CMK (cell line): ENCODE measurements at regions not wholly inside any gene's neighbourhood (a gene's known extent, or its start where the extent isn't known, plus 50 kb on each side); places are given as distances from the start of the nearest gene placed in this dataset.

ENCODE experiments used
- DNase-seq: peaks from one replicate; pipeline ENCODE4 v3.0.0-alpha.2; 2010; ENCODE audit warnings: low read depth

DNA sequence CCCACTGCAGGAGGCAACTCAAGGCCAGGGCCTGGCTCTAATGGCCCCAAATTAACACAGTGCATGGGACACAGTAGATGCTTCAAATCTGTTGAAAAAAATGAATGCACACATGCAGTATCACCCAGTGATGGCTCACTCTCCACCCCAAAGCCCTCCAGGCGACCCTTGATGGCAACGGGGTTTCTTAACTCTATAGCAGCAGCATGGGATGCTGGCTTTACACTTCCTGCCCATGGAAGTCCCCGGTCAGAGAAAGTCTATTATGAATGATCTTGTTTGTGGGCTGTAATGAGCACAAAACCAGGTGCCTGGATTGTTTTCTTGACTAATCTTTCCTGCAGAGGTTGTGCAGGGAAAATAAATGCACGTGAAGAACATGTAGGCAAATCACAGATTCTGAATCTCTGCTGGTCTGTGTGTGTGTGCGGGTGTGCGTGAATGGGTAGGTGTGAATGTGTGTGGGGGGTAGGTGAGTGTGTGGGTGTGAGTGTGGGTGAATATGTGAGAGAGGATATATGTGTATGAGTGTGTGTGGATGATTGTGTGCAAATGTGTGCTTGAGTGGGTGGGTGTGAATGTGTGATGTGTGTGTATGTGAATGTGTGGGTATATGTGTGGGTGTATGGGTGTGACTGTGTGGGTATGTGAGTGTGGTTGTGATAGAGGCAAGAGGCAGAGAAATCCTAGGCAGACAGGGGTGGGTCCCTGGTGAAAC, 60.1 kb upstream of the MLN start:
- no peak for DNase-seq

DNA sequence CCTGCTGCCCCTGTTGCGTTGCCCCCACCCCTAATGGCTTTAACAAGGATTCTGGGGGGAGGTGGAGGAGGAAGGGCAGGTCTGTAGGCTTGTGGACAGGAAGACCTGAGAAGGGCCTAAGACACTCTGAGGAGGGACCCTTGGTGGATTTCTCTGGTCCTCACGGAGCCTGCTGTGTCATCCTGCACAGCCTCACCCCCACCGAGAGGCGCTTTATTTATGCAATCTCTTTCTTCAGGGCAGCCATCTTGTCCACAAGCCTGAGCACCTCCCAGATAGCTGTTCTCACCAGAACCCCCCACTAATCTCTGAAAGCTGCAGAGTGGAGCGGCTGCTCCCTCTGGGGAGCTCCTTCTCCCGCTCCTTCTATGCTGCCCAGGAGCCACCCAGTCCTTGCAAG, 59.3 kb upstream of the MLN start:
- no peak for DNase-seq

DNA sequence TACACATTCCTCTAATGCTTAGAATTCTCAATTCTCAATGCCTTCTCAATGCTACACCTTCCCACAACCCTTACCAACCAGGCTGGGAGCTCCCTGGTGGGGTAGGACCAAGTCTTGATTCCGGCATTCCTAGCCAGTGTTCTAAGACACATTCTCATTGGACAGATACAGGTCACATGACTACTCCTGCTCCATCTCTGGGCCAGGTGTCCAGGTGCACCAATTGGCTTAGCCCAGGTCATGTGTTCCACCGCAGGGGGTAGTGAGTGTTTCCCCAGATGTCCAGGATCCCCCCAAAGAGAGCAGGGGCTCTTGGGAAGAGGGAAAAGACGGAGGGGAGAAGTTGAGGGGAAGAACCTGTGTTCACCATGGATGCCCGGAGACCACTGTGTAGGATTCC, 58.7 kb upstream of the MLN start:
- DNase-seq, result no peak

DNA sequence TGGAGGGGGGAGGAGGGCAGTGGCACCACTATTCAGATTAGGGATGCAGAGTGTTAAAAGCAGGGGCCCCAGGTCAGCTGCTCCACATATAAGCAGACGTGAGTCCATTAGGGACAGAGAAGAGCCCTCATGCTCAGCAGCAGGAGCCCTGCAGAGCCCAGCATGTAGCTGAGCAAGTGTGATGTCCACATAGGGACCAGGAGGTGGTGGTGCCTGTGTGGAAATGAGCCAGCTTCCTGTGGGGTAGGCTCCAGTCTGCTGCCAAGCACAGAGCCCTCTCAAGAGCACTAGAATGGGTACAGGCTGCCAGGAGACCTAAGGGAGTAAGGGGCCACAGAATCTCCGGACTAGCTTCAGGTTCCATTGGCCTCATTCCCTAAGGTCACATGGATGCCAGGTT, 57.9 kb upstream of the MLN start:
- no peak for DNase-seq

DNA sequence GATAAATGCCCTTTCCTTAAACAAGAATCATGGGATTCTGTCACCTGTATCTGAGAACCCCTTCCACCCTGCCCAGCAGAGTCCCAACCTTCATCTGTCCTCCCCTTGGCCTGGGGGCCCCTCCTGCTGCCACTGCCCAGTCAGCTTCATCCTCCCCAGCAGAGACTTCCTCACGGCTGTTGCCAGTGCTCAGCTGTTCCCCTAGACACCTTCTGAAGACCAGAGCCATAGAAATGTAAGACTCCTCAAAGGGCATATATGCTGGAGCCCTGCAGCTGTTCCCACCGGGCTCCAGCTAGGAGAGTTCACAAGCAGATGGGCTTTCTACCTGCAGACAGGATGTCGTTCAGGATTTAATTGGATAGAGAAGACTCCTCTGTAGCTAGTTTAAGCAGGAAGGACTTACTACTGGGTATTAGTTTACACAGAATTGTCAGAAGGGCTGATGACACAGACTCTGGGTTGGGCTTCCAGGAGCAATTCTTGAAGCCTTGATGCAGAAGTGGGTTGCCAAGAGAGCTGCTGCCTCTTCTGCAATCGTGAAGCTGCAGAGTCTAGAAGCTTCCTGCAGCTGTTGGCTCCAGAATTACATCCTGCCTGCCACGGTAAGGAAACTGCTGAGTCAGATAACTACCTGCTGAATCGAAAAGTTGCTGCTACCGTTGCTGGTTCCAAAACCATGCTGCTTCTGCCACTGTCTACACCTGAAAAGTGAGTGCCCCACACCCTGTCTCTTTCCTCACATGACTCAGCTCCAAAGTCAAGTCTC, 57.1 kb upstream of the MLN start:
- no peak for DNase-seq

DNA sequence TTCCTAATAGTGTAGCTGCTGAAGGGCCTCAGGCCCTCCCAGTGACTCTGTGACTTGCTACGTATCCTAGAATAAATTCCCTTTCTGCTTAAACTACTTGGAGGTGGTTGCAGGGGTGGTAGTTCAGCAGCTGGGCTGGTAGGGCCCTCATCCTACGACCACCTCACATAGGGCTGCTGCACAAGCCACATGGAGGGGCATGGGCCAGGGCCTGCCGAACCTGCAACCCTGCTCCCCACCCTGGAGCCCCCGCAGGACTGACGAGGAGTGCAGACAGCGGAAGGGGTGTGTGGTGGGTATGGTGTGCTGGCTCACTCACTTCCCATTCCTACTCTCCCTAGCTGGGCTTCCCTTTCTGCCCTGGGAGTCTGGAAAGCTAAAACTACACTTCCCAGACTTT, 56.2 kb upstream of the MLN start:
- no peak for DNase-seq

DNA sequence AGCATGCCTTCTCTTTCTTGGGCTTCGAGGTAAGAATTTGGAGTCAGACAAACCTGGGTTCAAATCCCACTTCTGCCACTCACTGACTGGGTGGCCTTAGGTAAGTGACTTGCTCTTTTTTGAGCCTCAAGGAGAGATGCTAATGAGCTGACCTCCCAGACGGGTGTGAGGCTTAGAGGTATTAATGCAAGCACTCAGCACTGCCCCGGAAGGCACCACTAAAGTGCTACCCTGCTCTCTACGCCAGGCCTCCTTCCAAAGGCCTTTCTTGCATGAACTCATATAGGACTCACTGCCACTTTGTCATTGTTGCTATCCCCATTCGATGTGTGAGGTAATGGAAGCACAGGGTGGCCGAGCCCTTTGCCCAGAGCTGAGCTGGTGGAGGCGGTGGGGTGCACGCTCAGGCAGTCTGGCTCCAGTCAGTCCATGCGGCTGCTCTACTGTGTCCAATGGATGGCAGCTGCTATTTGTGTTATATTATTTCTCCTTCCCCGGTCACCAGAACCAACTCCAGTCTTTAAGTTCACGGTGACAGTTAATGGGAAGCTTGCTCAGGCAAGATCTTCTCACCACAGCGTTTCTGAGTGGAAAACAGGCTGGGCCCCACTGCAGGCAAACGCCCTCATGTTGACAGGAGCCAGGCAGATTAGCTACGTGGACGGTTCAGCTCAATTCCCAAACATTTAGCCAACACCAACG, 55.2 kb upstream of the MLN start:
- no peak for DNase-seq

DNA sequence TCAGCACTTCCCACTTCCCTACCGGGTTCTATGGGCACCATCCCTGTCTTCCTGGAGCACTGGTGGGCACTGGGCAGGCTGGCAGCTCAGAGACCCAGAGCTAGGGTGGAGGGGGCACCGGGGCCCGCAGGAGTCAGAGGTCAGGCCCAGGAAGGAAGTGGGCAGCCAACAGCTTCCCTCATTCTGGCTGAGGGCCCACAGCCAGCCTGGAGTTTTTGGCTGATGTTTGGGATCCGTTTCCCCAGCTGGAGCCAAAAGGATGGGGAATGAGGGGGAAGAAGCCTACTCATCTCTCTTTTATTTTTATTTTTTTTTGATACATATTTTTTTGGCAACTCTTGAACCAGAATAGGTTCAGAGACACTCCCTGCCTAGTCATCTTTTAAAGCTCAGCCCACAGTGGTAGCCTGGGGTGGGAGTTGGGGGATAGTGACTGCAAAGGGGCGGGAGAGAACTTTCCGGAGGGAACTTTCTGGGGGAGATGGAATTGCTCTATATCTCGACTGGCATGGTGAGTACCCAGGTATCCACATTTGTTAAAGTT, 54.2 kb upstream of the MLN start:
- no peak for DNase-seq

DNA sequence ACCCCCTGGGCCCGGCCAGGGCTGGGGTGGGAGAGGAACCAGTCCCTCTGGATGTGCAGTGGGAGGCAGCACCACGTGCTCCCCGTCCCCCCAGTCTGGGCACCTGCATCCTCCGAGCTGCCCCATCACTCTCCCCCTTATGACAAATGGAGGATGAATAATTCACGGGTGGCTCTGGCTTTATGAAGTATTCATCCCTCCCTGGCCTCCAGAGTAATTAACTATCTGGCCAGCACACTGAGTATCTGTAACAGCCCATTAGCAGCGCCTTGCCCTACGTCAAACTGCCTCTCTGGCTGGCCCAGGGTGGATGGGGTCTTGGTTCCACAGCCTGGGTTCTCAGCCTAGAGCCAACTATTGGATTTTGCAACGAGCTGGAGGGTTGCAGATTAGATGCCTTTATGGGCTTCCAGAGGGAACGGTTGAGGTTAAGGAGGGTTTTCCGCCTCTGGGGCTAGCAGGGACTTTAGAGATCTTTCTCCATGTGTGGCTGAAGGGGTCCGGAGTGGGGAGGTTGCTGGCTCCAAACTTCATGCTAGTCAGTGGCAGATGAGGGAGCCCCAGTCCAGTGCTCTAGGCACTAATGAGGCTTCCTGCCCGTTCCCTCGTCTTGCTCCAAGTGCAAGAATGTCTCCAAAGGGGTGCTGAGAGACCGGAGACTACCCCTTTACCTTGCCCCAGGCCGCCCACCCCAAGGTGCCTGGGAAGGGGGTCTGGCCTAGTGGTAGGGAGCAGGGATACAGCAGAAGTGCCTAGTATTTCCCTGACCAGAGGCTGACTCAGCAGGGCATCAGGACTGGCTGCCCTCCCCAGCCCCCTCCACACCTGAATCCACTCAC, 53.5 kb upstream of the MLN start:
- DNase-seq, result no peak

DNA sequence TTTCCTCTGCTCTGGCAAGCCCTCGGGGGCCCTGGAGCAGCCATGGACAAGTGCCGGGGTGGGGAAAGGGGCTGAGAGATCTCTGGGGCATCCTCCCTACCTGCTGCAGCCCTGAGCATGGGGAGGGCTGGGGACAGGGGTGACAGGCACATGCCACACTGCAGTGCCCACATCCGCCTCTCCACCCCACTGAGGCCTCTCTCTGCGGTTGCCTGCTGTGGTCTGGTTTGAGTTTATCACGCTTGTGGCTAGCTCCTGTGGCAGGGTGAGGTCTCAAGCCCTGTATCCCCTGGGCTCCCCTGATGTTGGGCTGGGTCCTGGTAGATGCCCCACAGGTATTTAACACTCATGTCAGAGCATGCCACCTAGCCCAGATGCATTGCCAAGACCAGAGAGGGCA, 52.9 kb upstream of the MLN start:
- DNase-seq, result peak; percentile 78

DNA sequence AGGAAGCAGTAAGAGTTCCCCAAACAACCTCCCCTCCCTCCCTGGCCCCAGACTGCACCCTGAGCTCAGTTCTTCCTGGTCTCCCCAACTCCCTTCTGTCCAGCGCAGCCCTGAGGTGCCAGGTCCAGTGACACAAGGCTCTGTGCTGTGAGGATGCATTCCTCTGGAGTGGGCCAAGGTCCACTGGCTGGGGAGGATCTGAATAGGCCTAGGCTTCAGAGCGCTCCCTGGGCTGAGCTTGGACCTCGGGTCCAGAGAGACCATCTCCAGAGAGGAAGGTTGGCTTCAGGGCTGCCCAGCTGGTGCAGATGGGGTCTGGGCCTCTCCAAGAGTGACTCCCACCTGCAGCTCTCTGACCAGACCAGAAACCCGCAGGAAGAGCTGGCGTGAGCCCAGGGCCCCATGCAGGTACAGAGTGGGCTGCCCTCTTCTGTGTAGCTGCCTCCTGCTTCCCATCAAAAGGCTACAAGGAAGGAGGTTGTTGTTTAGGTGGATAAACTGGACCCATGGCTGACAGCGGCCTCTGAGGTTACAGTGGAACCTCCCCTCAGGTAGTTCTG, 52.3 kb upstream of the MLN start:
- DNase-seq, result no peak

DNA sequence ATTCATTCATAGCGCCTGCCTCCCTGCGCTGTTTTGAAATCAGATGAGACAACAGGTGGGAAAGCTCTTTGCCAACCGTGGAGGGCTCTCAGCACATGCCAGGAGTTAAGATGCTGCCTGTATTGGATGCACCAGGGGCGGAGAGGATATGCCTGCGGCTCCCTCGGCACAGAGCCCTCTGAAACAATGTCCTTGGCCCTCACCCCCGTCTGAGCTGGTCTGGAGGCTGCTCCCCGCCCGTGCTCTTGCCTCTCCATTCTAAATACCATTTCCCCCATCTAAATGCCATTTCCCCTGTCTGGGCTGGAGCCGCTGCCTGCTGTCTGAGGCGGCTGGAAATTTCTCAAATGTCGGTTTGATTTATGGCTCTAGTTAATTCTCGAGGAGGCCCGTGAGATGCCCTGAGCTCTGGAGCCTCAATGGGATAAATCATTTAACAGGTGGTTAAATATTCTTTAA, 50.8 kb upstream of the MLN start:
- no peak for DNase-seq

DNA sequence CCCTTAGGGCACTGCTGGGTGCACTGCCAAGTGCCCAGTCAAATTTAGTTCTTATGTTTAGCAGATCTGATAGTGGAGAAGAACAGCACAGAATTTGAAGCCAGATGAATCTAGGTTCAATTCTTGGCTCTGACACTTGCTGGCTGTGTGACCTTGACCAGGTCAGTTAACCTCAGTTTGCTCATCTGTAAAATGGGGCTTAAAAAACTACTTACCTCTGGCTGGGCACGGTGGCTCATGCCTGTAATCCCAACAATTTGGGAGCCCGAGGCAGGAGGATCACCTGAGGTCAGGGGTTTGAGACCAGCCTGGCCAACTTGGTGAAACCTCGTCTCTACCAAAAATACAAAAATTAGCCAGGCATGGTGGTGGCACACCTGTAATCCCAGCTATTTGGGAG, 49.9 kb upstream of the MLN start:
- DNase-seq, result no peak
